ENCODE measurements at regions not wholly inside any gene's neighbourhood (a gene's known extent, or its start where the extent isn't known, plus 50 kb on each side); places are given as distances from the start of the nearest gene placed in this dataset.
A peak's percentile ranks its signal among the peaks of the same experiment; 100 is the strongest.

GRCh38 chr2:239750045-239750835, 274.9 kb downstream of the NDUFA10 start:
- no peak overlapping the region for H3K4me3 Mint-ChIP-seq
- H3K27ac Mint-ChIP-seq: peak overlapping the region; percentile 16
- H3K4me1 Mint-ChIP-seq: peaks cover 9% of the 10 kb centered on the region
- no peaks in the 10 kb centered on the region for H3K9me3 ChIP-seq (ENCODE audit: control insufficient read depth, low read length, poor library complexity, severe bottlenecking)
- H3K27me3 Mint-ChIP-seq: no peaks in the 10 kb centered on the region
- H3K36me3 Mint-ChIP-seq (ENCODE audit: low read depth): no peaks in the 10 kb centered on the region
- DNase-seq (no peak), ATAC-seq (no peak)

DNA sequence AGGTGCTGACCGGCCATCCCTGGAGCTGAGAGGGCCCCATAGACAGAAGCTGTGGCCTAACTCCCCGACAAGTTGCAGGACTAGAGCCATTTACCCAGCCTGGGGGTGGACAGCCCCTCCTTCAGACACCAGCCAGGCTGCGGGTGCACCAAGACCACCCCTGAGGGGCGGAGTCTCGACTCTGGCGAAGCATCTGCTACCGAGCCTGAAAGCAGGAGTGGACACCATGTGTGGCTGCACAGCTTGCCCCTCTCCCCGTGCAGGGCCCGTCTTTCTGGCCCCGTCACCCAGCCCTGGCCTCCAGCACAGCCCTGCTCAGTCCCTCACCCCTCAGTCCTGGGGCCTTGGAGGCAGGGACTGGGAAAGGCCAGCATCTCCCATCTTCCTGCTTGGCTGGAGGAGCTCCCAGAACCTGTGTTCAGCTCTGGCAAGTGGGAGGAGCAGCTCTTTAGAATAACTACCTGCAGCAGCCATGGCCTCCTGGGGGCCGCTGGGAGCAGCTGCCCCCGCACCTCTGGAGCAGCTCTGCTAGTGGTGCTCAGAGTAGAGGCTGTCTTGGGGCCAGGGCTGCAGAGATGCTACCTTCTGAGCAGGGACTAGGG, 275.8 kb downstream of the NDUFA10 start:
- DNase-seq (no peak), ATAC-seq (no peak)
- H3K4me3 Mint-ChIP-seq: no peak overlapping the region
- H3K36me3 Mint-ChIP-seq (ENCODE audit: low read depth): no peaks in the 10 kb centered on the region
- no peaks in the 10 kb centered on the region for H3K9me3 ChIP-seq (ENCODE audit: control insufficient read depth, low read length, poor library complexity, severe bottlenecking)
- H3K27me3 Mint-ChIP-seq: no peaks in the 10 kb centered on the region
- H3K4me1 Mint-ChIP-seq: peaks cover 9% of the 10 kb centered on the region
- no peak overlapping the region for H3K27ac Mint-ChIP-seq

DNA sequence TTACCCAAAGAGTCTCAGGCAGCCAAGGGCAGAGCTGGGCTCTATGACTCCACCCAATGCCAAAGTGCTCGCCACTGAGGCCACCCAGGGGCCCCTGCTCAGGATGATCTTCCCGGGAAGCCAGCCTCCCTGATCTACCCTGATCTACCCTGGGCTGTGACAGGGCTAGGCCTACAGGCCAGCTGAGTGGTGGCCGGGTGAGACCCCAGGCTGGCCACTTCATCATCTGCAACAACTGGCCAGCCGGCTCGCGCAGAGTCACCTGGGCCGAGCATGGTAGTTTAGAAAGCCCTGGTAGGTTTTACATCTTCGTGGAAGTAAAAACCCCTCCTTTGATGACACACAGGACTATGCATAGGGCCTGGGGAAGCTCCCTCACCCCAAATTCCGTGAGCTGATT, 276.3 kb downstream of the NDUFA10 start:
- ATAC-seq (no peak), DNase-seq (no peak)
- Mint-ChIP-seq H3K4me1 (peaks cover 9% of the 10 kb centered on the region), H3K27me3 (no peaks in the 10 kb centered on the region), H3K27ac (no peak overlapping the region), H3K36me3 (ENCODE audit: low read depth) (no peaks in the 10 kb centered on the region), H3K4me3 (no peak overlapping the region)
- H3K9me3 ChIP-seq (ENCODE audit: control insufficient read depth, low read length, poor library complexity, severe bottlenecking): no peaks in the 10 kb centered on the region

- no peaks in the 10 kb centered on the region for H3K9me3 ChIP-seq (ENCODE audit: control insufficient read depth, low read length, poor library complexity, severe bottlenecking)
- no peaks in the 10 kb centered on the region for H3K27me3 Mint-ChIP-seq
- no peak overlapping the region for H3K4me3 Mint-ChIP-seq
- H3K36me3 Mint-ChIP-seq (ENCODE audit: low read depth): no peaks in the 10 kb centered on the region
- peaks cover 9% of the 10 kb centered on the region for H3K4me1 Mint-ChIP-seq
- DNase-seq: no peak
- ATAC-seq: no peak
- H3K27ac Mint-ChIP-seq: no peak overlapping the region
Observed at GRCh38 chr2:239747771-239748170, 277.4 kb downstream of the NDUFA10 start.

- Mint-ChIP-seq H3K27ac (no peak overlapping the region), H3K27me3 (no peaks in the 10 kb centered on the region), H3K4me3 (no peak overlapping the region), H3K4me1 (peaks cover 9% of the 10 kb centered on the region), H3K36me3 (ENCODE audit: low read depth) (no peaks in the 10 kb centered on the region)
- ATAC-seq (no peak), DNase-seq (no peak)
- H3K9me3 ChIP-seq (ENCODE audit: control insufficient read depth, low read length, poor library complexity, severe bottlenecking): no peaks in the 10 kb centered on the region
Observed at GRCh38 chr2:239747274-239747673, 277.9 kb downstream of the NDUFA10 start.

- H3K36me3 Mint-ChIP-seq (ENCODE audit: low read depth): no peaks in the 10 kb centered on the region
- ATAC-seq (no peak), DNase-seq (no peak)
- no peak overlapping the region for H3K27ac Mint-ChIP-seq
- no peak overlapping the region for H3K4me3 Mint-ChIP-seq
- H3K9me3 ChIP-seq (ENCODE audit: control insufficient read depth, low read length, poor library complexity, severe bottlenecking): no peaks in the 10 kb centered on the region
- H3K4me1 Mint-ChIP-seq: peaks cover 8% of the 10 kb centered on the region
- no peaks in the 10 kb centered on the region for H3K27me3 Mint-ChIP-seq
Observed at GRCh38 chr2:239746559-239747246, 278.4 kb downstream of the NDUFA10 start.

DNA sequence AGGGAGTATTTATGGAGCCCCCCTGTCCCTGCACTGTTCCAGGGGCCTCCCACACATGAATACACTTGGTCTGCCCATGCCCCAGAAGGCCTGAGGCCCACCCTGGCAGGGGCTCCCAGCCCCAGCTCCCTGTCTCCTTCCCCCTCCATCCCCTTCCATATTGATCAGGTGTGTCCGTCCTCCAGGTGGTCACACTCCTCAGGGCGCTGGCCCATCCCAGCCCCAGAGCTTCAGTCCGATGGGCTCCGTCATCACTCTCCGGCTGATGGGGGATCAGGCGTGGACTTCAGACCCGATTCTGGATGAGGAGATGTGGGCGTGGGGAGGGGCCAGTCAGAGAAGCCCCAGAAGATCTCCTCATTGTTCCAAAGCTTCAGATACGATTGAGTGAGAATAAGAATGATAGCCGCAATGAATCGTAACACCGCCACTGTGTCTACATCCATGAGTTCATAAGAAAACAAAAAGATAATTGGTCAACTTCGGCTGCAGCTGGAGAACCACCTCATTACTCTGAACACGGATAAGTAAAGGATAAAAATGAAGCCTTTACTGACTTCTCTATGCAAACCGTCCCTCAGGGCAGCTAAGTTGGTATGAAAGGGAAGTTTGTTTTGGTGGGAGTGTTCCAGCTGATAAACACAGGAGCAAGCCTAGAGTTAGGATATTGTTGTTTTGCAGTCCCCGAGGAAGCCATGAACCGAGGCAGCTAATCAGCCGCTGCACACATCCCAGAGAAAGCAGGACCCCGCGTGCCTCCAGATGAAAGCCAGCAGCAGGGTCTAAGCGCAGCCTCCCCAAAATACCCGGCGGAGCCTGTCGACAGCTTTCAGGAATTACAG, 279.5 kb downstream of the NDUFA10 start:
- DNase-seq: no peak
- ATAC-seq: no peak
- no peaks in the 10 kb centered on the region for H3K9me3 ChIP-seq (ENCODE audit: control insufficient read depth, low read length, poor library complexity, severe bottlenecking)
- Mint-ChIP-seq H3K4me1 (peaks cover 9% of the 10 kb centered on the region), H3K36me3 (ENCODE audit: low read depth) (no peaks in the 10 kb centered on the region), H3K27me3 (no peaks in the 10 kb centered on the region), H3K27ac (peak overlapping the region; percentile 45), H3K4me3 (no peak overlapping the region)

- peaks cover 9% of the 10 kb centered on the region for H3K4me1 Mint-ChIP-seq
- no peaks in the 10 kb centered on the region for H3K27me3 Mint-ChIP-seq
- H3K27ac Mint-ChIP-seq: no peak overlapping the region
- no peak overlapping the region for H3K4me3 Mint-ChIP-seq
- DNase-seq: no peak
- no peak for ATAC-seq
- H3K36me3 Mint-ChIP-seq (ENCODE audit: low read depth): no peaks in the 10 kb centered on the region
- H3K9me3 ChIP-seq (ENCODE audit: control insufficient read depth, low read length, poor library complexity, severe bottlenecking): no peaks in the 10 kb centered on the region
Observed at GRCh38 chr2:239744706-239745340, 280.3 kb downstream of the NDUFA10 start.

GRCh38 chr2:239743206-239743605, 281.9 kb downstream of the NDUFA10 start:
- Mint-ChIP-seq H3K27ac (no peak overlapping the region), H3K36me3 (ENCODE audit: low read depth) (no peaks in the 10 kb centered on the region), H3K27me3 (no peaks in the 10 kb centered on the region), H3K4me1 (peaks cover 9% of the 10 kb centered on the region), H3K4me3 (no peak overlapping the region)
- ATAC-seq: no peak
- no peak for DNase-seq
- no peaks in the 10 kb centered on the region for H3K9me3 ChIP-seq (ENCODE audit: control insufficient read depth, low read length, poor library complexity, severe bottlenecking)

DNA sequence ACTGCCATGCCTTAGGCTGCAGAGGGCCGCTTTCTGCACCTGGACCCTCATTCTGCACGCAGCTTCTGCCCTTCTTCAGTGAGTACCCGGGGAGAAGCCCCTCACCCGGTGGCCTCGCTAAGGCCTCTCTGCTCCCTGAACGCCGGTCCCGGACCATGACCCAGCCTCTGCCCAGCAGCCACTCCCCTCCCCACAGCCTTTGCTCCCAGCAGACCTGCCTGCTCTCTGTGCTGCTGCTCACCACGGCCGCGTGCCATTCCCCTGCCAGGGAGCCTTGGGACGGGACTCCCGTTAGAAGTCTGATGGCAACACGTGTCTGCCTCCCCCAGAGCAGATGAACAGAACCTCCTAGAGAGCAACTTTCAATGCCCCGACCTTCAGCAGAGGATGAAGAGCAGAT, 282.8 kb downstream of the NDUFA10 start:
- no peak overlapping the region for H3K4me3 Mint-ChIP-seq
- H3K27ac Mint-ChIP-seq: no peak overlapping the region
- peaks cover 5% of the 10 kb centered on the region for H3K4me1 Mint-ChIP-seq
- H3K36me3 Mint-ChIP-seq (ENCODE audit: low read depth): no peaks in the 10 kb centered on the region
- DNase-seq: no peak
- H3K9me3 ChIP-seq (ENCODE audit: control insufficient read depth, low read length, poor library complexity, severe bottlenecking): no peaks in the 10 kb centered on the region
- ATAC-seq: no peak
- no peaks in the 10 kb centered on the region for H3K27me3 Mint-ChIP-seq

DNA sequence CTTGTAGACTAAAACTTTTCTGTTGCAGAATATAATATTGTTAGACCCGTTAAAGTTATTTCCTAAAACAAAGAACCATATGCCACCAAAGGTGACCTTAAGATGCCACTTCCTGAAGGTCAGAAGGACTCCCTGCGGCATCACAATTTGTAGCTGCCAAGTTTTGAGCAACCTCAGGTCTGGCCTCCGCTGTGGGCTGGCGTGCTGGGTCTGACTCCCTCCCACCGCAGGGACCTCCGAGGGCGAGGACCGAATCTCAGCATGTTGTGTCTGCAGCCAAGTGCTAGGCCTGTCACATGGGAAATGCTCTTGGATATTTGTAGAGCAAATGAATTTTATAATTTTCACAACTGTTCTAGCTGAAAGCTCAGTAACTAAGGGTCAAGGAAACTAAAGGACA, 285.9 kb downstream of the NDUFA10 start:
- Mint-ChIP-seq H3K4me1 (peaks cover 3% of the 10 kb centered on the region), H3K27ac (no peak overlapping the region), H3K36me3 (ENCODE audit: low read depth) (no peaks in the 10 kb centered on the region), H3K27me3 (no peaks in the 10 kb centered on the region), H3K4me3 (no peak overlapping the region)
- DNase-seq (no peak), ATAC-seq (no peak)
- no peaks in the 10 kb centered on the region for H3K9me3 ChIP-seq (ENCODE audit: control insufficient read depth, low read length, poor library complexity, severe bottlenecking)

DNA sequence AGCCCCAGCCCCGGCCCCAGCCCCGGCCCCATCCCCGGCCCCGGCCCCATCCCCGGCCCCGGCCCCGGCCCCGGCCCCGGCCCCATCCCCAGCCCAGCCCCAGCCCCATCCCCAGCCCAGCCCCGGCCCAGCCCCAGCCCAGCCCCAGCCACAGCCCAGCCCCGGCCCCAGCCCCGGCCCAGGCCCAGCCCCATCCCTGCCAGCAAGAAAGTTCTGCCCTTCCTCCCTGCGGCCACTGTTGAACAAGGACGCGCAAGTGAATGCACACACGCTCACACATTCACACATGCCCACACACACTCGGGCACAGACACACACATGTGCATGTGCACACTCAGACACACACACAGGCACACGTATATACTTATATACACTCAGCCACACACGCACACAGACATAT, 287.0 kb downstream of the NDUFA10 start:
- Mint-ChIP-seq H3K4me1 (peaks cover 3% of the 10 kb centered on the region), H3K27ac (no peak overlapping the region), H3K27me3 (no peaks in the 10 kb centered on the region), H3K4me3 (no peak overlapping the region), H3K36me3 (ENCODE audit: low read depth) (no peaks in the 10 kb centered on the region)
- DNase-seq: no peak
- no peaks in the 10 kb centered on the region for H3K9me3 ChIP-seq (ENCODE audit: control insufficient read depth, low read length, poor library complexity, severe bottlenecking)
- ATAC-seq: no peak

- no peaks in the 10 kb centered on the region for H3K27me3 Mint-ChIP-seq
- no peak for DNase-seq
Observed at GRCh38 chr2:239737144-239737463, 288.0 kb downstream of the NDUFA10 start.

More at GRCh38 chr2:239737144-239737463, 288.0 kb downstream of the NDUFA10 start:
- Mint-ChIP-seq H3K4me3 (no peak overlapping the region), H3K27ac (no peak overlapping the region), H3K36me3 (ENCODE audit: low read depth) (peaks cover under 1% of the 10 kb centered on the region), H3K4me1 (peaks cover 3% of the 10 kb centered on the region)
- ATAC-seq: no peak
- no peaks in the 10 kb centered on the region for H3K9me3 ChIP-seq (ENCODE audit: control insufficient read depth, low read length, poor library complexity, severe bottlenecking)

All from T-helper 17 cell (primary cell).